KMS-11 (cell line): ENCODE measurements at regions not wholly inside any gene's neighbourhood (a gene's known extent, or its start where the extent isn't known, plus 50 kb on each side); places are given as distances from the start of the nearest gene placed in this dataset.

Experiments used
- H2AFZ ChIP-seq: fragments of 200-600 bp; sonication (generic); 2 replicates; pipeline ENCODE4 v1.6.1; 2016; ENCODE audit warnings: antibody characterized with exemption, mixed run types, low read depth
- H3K27ac ChIP-seq: fragments of 200-600 bp; sonication (generic); 2 replicates; pipeline ENCODE4 v1.6.1; 2016; ENCODE audit warnings: mild to moderate bottlenecking, mixed run types
- H3K27me3 ChIP-seq: fragments of 200-600 bp; sonication (generic); 2 replicates; pipeline ENCODE4 v1.6.1; 2017; ENCODE audit warnings: mild to moderate bottlenecking, low read depth, mixed run types, moderate library complexity; ENCODE audit not compliant: insufficient read depth
- H3K36me3 ChIP-seq: fragments of 200-600 bp; sonication (generic); 2 replicates; pipeline ENCODE4 v1.6.1; 2017; ENCODE audit warnings: mild to moderate bottlenecking, mixed run types; ENCODE audit not compliant: insufficient read depth
- H3K4me1 ChIP-seq: fragments of 200-600 bp; sonication (generic); 2 replicates; pipeline ENCODE4 v1.6.1; 2016; ENCODE audit warnings: mild to moderate bottlenecking, low read depth, mixed run types; ENCODE audit not compliant: poor library complexity, severe bottlenecking
- H3K4me2 ChIP-seq: fragments of 200-600 bp; sonication (generic); 2 replicates; pipeline ENCODE4 v1.7.0; 2016; ENCODE audit warnings: mild to moderate bottlenecking, mixed run types
- H3K4me3 ChIP-seq: fragments of 200-600 bp; sonication (generic); IDR thresholded peaks from 2 replicates; pipeline ENCODE4 v1.6.1; 2017; ENCODE audit warnings: low read depth, low read length, mixed read lengths; ENCODE audit not compliant: insufficient read depth
- H3K79me2 ChIP-seq: fragments of 200-600 bp; sonication (generic); 2 replicates; pipeline ENCODE4 v1.6.1; 2016; ENCODE audit warnings: low read depth, mixed run types; ENCODE audit not compliant: insufficient read depth
- H3K9ac ChIP-seq: fragments of 200-600 bp; sonication (generic); 2 replicates; pipeline ENCODE4 v1.6.1; 2016; ENCODE audit warnings: mild to moderate bottlenecking, mixed run types
- H4K20me1 ChIP-seq: fragments of 200-600 bp; sonication (generic); 2 replicates; pipeline ENCODE4 v1.6.1; 2016; ENCODE audit warnings: mild to moderate bottlenecking, mixed run types; ENCODE audit not compliant: insufficient read depth
- TF ChIP-seq, protein P1 (sequence below): fragments of 200-600 bp; sonication (generic); conservative IDR thresholded peaks from 2 replicates; pipeline ENCODE4 v1.6.1; 2017; ENCODE audit warnings: low read depth, mild to moderate bottlenecking, antibody characterized with exemption, low read length, moderate library complexity, mixed read lengths

DNA sequence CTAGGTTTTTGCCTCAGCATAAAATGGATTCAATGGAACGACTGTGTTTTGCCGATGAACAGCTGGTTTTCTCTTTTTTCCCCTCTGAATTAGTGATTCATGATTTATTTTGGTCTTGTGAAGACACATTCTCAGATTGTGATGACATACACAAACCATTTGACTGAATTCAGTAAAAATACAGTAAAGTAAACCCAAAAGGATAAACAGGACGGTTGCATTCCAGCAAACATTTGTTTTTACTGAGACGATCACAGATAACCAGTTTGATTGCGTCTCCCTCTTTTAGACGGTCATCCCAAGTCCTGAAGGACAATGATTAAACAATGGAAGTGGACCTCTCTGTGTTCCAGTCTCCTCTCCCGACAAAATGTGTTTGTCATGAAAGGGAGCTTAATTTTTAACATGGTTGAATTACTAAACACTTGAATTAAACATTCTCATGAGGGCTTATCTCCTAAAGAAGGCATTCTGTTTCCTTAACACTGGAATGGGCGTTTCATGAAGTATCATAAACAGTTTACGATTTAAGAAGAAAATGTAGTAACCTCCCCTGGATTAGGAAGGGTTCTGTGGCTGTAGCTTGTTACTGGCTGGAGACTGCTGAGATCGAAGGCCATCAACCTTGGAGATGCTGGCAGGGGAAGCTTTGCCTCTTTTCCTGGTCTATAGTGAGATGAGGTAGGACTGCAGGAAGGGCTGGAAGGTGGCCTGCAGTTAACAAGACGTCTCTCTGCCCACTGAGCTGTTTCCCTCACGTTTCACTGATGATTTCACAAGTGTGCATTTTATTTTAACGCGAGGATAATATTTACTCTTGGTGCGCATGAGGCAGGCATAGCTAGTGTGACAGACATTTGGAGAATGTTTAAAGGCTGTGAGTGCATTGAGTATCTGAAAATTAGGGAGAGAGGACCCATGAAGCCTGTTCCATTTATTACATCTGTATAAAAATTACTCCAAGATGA is 457.9 kb downstream of the FGF9 start:
- H3K79me2 ChIP-seq: no peaks in the 10 kb centered on the region
- H2AFZ ChIP-seq: no peak overlapping the region
- H3K4me2 ChIP-seq: no peak overlapping the region
- no peaks in the 10 kb centered on the region for H3K27me3 ChIP-seq
- no peak overlapping the region for H3K4me3 ChIP-seq
- H3K9ac ChIP-seq: no peak overlapping the region
- TF ChIP-seq, protein P1, sequence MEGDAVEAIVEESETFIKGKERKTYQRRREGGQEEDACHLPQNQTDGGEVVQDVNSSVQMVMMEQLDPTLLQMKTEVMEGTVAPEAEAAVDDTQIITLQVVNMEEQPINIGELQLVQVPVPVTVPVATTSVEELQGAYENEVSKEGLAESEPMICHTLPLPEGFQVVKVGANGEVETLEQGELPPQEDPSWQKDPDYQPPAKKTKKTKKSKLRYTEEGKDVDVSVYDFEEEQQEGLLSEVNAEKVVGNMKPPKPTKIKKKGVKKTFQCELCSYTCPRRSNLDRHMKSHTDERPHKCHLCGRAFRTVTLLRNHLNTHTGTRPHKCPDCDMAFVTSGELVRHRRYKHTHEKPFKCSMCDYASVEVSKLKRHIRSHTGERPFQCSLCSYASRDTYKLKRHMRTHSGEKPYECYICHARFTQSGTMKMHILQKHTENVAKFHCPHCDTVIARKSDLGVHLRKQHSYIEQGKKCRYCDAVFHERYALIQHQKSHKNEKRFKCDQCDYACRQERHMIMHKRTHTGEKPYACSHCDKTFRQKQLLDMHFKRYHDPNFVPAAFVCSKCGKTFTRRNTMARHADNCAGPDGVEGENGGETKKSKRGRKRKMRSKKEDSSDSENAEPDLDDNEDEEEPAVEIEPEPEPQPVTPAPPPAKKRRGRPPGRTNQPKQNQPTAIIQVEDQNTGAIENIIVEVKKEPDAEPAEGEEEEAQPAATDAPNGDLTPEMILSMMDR: no peak
- H3K4me1 ChIP-seq: no peaks in the 10 kb centered on the region
- H3K27ac ChIP-seq: no peak overlapping the region
- H4K20me1 ChIP-seq: no peaks in the 10 kb centered on the region
- no peaks in the 10 kb centered on the region for H3K36me3 ChIP-seq

DNA sequence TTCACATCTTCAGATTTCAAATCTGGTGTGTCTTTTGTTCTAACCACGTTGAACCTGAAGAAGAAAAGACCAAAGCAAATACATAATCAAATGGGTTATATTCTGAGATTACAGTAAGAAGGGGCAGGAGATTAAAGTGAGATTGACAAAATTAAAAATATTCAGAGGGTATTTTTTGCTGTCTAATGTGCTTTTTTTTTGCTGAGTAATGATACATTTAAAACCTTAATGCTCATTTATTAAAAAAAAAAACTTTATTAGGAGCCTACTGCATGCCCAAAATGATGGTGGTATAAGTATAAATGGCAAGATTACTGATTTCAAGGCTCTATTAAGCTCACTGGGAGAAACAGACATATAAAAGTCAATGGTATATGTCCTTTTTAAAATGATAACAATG is 459.4 kb downstream of the FGF9 start:
- Histone ChIP-seq H3K36me3 (no peaks in the 10 kb centered on the region), H3K4me3 (no peak overlapping the region), H2AFZ (no peak overlapping the region), H3K4me2 (no peak overlapping the region), H3K27ac (no peak overlapping the region), H3K79me2 (no peaks in the 10 kb centered on the region), H3K4me1 (no peaks in the 10 kb centered on the region), H3K27me3 (no peaks in the 10 kb centered on the region), H3K9ac (no peak overlapping the region), H4K20me1 (no peaks in the 10 kb centered on the region)
- TF ChIP-seq, protein P1: no peak

DNA sequence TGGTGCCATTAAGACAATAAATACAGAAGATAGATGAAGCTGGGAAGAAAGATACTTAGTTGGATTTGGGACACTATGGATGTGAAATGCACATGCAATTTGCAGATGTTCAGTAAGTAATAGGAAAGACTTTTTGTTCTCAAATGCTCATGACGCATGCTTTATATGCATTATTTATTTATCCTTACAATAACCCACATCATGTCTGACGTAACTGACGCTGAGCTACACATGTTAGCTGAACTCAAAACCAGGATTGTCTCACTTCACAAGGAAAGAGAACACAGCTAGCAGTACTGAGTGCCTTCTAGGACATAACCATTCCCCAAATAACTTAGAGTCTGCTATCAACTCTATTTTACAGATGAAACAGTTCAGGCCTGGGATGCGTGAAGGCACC is 463.4 kb downstream of the FGF9 start:
- no peaks in the 10 kb centered on the region for H3K79me2 ChIP-seq
- H3K4me3 ChIP-seq: no peak overlapping the region
- no peaks in the 10 kb centered on the region for H3K36me3 ChIP-seq
- no peak overlapping the region for H3K4me2 ChIP-seq
- H3K9ac ChIP-seq: no peak overlapping the region
- TF ChIP-seq, protein P1: no peak
- no peaks in the 10 kb centered on the region for H4K20me1 ChIP-seq
- no peaks in the 10 kb centered on the region for H3K27me3 ChIP-seq
- H2AFZ ChIP-seq: no peak overlapping the region
- no peak overlapping the region for H3K27ac ChIP-seq
- no peaks in the 10 kb centered on the region for H3K4me1 ChIP-seq

DNA sequence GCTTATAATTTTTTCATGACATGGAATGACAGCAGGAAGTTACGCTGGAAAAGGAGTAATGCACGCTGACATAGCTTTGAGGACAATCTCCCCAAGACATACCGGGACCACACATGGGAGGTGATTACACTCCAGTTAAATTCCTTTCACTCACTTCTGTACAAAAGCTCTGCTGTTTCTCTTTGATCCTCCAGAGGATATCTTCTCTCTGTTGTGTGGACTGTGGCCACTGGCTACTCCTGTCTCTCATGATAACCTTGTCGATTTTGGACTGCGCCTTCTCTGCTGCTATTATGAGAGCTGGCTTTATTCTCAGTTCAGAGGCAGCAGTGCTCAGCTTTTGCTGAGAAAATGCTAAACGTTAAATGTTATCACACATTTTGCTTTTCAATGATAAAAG is 464.6 kb downstream of the FGF9 start:
- Histone ChIP-seq H3K36me3 (no peaks in the 10 kb centered on the region), H3K4me3 (no peak overlapping the region), H3K27me3 (no peaks in the 10 kb centered on the region), H3K4me1 (no peaks in the 10 kb centered on the region), H3K27ac (no peak overlapping the region), H4K20me1 (no peaks in the 10 kb centered on the region), H3K79me2 (no peaks in the 10 kb centered on the region), H2AFZ (no peak overlapping the region), H3K4me2 (no peak overlapping the region), H3K9ac (no peak overlapping the region)
- TF ChIP-seq, protein P1: no peak
